NCI-H2081 treated with DMSO at 0.1 percent for 48 hours (cell line): ENCODE measurements at regions not wholly inside any gene's neighbourhood (a gene's known extent, or its start where the extent isn't known, plus 50 kb on each side); places are given as distances from the start of the nearest gene placed in this dataset.
"Not testable (repeated sequence)": the region's sequence is repeated elsewhere in the genome, so short reads cannot be mapped to it uniquely, and the experiment has no call there.

Experiments
- DNase-seq: peaks from one replicate; lab custom pipeline; 2025; lab: John Stamatoyannopoulos, UW

DNA sequence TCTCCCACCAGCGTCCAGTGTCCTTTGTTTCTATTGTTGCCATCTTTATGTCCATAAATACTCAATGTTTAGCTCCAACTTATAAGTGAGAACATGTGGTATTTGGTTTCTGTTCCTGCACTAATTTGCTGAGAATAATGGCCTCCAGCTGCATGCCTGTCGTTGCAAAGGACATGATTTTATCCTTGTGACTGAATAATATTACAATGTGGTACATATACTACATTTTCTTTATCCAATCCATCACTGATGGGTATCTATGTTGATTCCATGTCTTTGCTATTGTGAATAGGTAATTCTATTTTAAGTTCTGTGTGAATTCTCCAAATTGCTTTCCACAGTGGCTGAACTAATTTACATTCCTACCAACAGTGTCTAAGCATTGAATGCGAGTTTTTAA, 578.6 kb upstream of the CA10 start:
- no peak for DNase-seq

DNA sequence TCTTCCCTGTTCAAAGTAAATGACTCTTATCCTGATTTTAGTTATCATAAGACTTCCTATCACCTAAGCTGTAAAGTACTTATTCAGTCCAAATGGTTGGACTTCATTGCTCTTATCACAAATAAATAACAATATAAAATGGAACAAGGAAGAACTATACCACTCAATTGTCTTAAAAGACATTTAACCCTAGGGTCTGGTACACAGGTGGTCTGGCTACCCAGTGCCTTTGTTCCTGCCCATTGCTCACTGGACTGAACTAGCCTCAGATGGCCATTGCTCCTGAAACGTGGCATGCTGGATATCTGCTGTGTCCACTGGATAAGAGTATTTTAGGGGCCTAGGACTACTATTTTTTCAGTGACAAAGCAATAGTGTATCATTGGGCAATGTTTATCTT, 574.3 kb upstream of the CA10 start:
- DNase-seq: no peak

DNA sequence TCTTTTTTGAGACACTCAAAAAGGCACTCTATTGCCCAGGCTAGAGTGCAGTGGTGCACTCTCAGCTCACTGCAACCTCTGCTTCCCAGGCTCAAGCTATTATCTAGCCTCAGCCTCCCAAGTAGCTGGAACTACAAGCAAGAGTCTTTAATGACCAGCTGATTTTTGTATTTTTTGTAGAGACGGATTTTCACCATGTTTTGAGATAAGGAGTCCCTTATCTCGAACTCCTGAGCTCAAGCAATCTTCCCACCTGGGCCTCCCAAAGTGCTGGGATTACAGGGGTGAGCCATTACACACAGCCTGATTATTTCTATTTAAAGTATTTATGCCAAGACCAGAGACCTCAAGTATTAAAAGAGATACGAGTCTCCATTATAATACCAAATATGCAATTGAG, 566.1 kb upstream of the CA10 start:
- DNase-seq: no peak

DNA sequence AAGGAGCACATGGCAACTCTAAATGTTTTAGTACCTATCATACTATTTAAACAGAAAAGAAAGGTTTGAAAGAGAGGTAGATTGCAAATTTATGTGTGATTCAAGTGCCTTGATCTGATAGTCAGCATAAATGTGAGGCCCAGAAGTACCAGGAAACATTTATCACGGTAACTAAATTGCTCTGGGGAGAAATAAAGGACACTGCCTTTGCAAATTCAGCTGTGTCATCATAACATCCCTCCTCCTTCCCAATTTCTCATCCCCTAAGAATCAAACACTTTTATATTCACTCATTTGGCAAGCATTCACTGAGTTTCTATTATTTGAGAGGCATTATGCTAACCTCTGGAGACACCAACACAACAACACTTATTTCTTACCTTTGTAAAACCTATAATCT, 563.4 kb upstream of the CA10 start:
- no peak for DNase-seq

DNA sequence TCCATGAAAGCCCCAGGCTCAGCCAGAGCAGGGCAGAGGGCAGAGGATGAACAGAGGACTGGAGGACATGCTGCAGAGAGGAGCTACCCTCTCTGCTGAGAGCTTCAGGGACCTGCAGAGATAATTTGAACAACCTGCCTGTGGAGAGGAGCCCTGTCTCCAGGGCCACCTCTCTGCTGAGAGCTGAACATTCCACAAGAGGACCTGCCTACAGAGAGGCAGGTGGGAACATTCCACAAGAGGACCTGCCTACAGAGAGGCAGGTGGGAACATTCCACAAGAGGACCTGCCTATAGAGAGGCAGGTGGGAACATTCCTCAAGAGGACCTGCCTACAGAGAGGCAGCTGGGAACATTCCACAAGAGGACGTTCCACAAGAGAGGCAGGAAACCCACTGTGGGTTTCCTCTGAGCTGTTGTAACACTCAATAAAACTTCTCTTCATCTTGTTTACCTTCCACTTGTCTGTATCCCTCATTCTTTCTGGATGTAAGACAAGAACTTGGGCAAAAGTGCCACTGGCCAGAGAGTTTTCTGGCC, 551.9 kb upstream of the CA10 start:
- no peak for DNase-seq

DNA sequence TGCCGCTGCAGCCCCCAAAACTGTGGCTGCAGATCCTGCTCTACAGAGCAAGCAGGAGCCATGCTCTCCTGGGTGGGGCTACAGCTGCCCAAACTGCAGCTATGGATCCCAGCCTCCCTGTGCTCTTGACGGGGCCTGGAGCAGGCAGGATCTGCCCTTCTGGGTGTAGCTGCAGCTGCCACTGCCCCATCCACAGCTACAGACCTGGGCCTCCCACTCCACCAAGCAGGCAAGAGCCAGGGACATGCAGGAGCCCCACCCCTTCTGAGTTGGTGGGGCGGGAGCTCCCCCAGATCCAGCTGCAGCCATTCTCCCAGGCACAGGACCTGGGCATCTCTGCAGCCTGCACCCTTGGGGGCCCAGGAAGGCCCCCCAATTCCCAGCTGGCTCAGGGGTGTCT, 551.2 kb upstream of the CA10 start:
- no peak for DNase-seq

DNA sequence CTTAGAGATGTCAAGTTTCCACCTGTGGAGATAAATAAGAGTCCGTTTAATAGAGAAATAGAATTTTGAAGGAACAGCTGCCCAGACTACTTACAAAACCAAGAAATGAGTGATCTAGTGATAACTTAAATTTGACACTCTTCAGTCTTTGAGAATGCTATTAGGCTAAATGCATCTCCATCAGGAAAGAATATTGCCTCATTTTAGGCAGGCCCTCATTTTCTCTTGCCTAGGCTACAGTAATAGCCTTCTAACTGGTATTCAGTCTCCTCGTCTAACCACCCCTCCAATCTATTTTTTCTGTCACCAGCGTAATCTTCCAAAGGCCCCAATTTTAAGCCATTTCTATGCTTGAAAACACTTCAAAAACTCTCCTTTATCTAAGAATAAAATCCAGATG, 537.8 kb upstream of the CA10 start:
- DNase-seq: no peak

DNA sequence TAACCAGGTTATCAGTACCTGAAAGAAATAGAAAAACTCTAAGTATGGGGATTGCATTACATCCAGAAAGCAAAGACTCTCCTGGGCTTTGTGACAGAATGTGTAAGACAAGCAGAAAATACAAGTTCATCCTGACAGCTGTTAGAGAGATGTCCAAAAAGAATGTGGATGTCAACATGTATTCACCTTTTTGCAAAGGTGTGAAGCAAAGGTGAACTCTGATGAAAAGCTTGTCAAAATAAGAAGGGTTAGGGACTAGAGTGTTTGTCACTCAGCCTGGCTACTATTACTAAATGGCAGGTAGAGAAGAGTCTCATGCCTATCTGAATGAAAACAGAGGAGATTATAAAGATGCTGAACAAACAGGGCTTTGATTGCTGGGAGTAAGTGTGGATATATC, 527.6 kb upstream of the CA10 start:
- DNase-seq: no peak

DNA sequence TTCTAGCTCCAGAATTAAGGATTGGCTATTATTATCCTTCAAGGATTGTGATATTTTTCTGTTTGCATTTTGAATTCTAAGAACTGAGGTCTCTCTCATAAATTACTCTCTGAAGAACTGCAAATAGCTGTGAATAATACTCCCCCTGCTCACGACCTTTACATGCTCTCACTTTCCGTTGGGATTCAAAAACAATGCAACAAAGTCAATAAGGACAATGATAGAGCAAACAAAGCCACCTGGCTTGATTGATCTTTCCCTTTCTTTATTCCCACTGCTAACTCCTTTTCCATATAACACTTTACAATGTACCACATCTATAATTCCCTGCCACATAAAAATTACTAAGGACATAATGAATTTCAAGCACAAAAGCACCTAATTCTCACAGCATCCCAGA, 523.0 kb upstream of the CA10 start:
- DNase-seq: peak; percentile 89

DNA sequence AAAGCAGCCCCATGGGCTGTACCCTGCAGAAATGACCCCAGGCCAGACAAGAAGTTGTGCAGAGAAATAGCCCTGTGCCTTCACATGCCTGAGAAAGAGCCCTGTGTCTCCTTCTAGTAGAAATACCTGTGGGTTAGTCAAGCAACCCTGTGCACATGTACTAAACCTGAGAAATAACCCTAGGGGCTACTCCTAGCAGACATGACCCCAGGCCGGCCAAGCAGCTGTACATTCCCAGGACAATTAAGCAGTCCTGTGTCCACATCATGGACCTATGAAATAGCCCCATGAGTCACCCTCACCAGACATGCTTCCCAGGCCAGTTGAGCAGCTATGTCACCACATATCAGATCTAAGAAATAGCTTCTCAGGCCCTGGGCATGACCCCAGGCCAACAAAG, 519.7 kb upstream of the CA10 start:
- no peak for DNase-seq

DNA sequence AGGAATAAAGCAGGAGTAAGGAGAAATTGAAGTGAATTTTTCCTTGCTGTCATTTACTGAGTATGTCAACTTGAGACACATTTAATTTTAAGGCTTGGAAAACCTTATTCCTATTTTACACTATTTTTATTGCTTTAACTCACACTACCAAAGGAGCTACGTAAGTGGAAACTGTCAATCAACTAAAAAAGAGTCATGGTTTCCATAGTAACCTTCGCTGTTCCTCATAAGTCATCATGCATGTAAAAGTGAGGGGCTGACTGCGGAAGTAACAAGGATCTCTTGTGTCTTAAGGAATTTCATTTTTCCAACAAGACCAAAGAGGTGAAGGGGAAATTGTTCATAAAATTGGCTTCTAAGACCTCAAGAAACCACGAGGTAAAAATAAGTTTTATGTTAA, 516.2 kb upstream of the CA10 start:
- DNase-seq: no peak

DNA sequence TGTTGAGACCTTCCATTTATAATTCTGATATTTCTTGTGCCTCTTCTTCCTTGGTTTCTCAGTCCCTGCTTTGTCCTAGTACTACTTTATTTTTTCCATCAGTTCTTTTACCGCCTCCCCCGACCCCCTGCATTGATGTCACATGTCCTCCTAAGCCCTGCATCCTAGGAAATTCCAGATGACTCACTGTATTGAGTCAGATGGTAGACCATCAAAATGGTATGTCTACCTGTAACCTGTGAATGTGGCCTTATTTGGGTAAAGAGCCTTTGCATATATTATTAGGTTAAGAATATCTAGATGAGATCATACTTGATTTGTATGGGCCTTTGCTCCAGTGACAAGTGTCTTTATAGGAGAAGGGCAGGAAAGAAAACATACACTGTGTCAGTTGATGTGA, 515.3 kb upstream of the CA10 start:
- no peak for DNase-seq

DNA sequence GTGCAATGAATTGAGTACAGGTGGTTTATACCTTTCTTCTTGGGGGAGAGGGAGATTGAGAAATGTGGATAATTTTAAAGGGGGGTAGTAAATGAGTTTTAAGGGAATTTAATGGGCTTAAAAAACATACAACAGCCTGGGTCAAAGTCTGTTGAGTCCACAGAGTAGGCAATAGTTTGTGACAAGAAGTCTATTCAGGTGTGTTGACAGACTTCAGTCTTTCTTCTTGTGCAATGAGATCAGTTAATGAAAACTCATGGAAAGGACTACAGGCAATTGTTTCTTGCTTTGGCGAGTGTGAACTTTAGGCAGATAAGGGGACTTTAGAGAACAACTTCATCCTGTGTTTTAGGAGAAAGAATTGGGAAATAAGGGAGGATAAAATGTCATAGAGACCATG, 507.8 kb upstream of the CA10 start:
- DNase-seq: no peak

DNA sequence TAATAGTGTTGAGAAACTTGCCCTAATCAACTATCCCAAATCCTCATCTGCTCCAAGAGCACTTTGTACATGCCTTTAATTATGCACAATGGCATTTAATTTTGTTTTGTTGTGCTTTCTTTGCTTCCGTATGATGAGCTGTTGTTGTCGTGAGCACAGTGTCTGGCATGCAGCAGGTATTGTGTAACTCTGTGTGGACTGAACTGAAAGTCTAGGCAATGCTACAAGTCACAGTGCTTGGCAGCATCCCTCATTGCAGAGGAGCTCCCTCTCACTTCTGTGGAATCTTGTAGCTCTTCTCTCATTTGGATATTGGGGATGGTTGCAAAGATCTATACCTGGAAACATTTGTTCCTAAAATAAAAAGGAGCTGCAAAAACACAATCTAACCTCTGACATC, 502.2 kb upstream of the CA10 start:
- DNase-seq: no peak

DNA sequence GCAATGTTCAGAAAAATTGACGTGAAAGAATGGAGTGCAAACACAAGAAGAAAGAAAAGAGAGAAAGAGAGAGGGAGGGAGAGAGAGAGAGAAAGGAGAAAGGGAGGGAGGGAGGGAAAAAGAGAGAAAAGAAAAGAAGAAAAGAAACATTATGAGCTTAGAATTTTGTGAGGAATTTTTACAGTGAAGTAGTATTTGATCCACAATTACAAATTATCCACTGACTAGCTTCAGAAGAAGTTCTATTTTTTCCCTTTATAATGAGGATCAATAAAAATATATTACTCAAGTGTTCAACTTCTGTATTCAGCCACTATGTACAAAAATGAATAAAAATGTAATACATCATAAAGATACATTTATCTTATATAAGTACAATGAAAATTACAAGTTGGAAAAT, 494.5 kb upstream of the CA10 start:
- no peak for DNase-seq

DNA sequence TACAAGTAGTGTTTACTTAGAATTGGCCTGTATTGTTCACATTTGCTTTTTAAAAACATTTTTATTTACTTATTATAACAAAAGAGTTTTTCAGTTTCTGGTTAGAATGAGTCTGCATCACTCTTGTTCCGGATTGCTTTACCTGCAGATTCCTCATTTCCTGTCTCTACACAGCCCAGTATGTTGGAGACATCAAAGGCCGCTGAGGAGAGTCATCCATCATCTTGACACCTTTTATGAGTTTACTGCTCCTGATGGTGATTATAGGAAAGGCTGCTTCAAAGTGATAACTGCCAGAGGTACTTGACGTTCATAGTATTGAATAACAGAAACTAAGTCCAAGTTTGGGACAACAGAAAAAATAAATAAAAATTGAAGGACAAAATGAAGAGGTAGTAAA, 490.5 kb upstream of the CA10 start:
- peak; percentile 37 for DNase-seq

DNA sequence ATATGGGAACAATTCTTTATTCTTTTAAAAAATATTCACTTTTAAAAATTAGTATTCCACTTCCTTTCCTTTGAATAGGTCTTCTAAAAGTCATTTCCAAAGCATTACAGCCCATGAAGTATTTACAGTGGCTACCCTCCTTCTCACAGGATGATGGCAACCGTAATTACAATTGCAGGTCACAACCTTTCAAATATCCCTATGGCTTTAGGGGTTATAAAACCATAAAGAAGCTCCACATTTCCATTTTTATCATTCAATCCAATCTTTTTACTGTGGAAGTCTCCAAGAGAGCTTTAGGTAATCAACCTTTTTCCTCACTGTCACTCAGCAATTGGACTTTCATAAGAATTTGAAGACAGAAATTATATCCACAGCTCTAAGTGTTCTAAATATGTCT, 488.9 kb upstream of the CA10 start:
- DNase-seq: no peak

DNA sequence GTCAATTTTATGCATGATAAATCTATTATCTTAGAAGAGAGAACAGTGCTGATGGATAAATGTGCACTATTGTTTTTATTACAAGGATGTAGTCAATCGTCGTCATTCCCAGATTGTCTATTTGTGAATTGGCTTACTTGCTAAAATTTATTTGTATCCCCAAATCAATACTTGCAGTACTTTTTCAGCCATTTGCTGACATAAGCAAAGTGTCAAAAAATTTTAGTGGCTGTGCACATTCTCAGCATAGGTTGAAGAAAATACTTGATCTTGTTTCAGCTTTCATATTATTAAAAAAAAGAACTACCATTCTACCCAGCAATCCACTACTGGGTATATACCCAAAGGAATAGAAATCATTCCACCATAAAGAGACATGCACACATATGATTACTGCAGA, 477.9 kb upstream of the CA10 start:
- DNase-seq: no peak

DNA sequence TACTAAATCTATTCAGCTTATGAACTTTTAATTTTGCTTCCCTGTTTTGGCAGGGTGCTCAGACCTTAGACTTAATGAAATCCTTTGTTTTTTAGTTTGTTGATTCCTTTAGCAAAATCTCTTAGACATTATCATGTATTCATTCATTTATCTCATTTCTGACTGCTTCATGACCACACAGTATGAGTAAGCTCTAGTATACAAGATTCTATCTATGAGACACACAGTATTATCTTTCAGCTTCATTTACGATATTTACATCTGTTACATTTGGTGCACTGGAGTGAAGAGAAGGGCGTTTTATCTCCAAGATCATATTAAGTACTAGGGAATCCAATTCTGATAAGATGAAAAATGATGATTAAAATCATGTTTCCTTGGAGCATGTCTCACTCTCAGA, 448.1 kb upstream of the CA10 start:
- no peak for DNase-seq

DNA sequence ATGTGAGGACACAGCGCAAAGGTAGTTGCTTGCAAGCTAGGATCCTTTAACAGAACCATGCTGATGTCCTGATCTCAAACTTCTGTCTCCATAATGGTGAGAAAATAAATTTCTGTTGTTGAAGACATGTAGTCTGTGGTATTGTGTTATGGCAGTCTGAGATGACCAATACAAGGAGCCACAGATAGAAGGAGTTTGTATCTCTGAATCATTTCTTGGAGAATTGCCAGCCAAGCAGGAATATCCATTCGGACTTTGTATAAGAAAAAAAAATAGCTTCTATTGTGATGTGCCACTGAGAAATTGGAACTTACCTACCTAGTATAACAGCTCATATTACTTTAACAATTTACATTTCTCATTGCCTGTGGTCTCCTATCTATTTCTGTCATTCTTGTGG, 447.6 kb upstream of the CA10 start:
- DNase-seq: no peak

DNA sequence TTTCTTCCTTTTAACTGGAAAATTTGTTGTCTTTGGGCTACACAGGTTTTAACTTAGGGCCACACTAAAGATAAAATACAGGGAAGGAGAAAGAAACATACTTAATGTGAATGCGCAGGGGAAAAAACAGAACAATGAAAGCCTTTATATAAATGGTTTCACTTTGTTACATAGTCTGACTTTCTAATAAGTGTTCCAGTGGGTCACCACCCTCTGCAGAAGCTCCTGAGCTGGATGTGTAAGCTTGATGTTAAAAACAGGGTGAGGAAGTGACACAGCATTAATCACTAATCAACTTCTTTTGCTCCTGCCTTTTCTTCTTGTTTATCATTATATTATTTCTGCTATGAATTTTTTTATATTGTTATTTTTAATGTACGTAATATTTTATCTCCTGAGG, 445.6 kb upstream of the CA10 start:
- no peak for DNase-seq

DNA sequence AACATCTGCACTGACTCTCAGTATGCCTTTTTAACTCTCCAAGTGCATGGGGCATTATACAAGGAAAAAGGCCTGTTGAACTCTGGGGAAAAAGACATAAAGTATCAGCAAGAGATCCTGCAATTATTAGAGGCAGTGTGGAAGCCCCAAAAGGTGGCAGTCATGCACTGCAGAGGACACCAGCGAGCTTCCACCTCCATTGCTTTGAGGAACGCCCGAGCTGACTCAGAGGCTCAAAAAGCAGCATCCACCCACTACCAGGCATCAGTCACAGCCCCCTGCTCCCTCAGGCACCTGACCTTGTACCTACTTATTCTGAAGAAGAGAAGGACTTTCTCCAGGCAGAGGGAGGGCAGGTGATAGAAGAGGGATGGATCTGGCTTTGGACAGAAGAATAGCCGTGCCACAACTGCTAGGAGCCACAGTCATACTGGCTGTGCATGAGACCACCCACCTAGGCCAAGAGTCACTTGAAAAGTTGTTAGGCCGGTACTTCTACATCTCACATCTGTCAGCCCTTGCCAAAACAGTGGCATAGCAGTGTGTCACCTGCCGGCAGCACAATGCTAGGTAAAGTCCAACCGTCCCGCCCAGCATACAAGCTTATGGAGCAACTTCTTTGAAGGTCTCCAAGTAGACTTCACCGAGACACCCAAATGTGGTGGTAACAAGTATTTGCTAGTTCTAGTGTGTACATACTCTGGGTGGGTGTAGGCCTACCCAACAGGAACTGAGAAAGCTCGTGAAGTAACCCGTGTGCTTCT, 439.1 kb upstream of the CA10 start:
- not testable (repeated sequence) for DNase-seq

DNA sequence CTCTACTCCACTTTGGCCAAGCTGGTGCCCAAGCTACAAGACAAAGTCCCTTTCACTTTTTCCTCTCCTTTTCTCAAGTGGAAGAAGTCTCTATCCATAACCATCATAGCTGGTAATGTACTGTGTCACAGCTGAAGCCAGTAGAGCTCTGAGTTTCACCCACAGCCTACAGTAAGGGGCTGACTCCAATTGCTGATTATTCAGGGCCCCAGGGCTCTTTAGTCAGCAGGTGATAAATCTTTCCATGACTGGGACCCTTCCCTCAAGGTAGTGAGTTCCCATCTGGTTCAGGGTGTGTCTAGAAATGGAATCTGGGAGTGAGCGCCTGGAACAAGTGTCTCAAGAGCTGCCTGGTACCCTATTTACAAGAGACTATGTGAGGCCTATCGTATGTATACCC, 436.0 kb upstream of the CA10 start:
- DNase-seq: no peak

DNA sequence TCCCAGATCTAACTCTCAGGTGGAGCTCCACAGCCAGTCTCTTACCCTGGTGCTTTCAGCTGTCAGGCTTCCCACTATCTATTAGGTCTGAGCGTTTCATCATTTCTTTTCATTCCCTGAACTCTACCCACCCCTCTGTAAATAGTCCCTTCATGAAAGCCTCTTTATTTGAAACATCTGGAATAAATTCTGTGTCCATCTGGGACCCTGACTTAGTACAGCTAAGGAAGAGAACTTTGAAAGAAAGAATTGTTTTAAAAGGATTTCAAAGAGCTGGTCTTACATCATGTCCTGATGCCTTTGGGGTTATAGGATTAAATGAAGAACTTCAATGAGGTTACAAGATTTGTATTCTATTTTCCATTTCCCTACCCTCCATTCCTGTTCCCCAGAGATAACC, 388.5 kb upstream of the CA10 start:
- no peak for DNase-seq
